Spleen (tissue), 3 donors: ENCODE measurements at regions not wholly inside any gene's neighbourhood (a gene's known extent, or its start where the extent isn't known, plus 50 kb on each side); places are given as distances from the start of the nearest gene placed in this dataset.

ENCODE experiments used
- POLR2A ChIP-seq, 3 donors: fragments of 450-650 bp; IDR thresholded peaks; one replicate each; pipeline ENCODE4 v1.5.1; 2017; ENCODE audit warnings: antibody characterized with exemption in 3 of 3, mild to moderate bottlenecking in 1 of 3
- POLR2AphosphoS5 ChIP-seq, 3 donors: sonication (generic); formaldehyde crosslinking; IDR thresholded peaks; one replicate each; pipeline ENCODE4 v1.5.1; 2017; ENCODE audit warnings: antibody characterized with exemption in 3 of 3

GRCh38 chr13:22298530-22298929 is 627.7 kb downstream of the FGF9 start:
- no peak for TF ChIP-seq POLR2AphosphoS5 (IDR thresholded peaks at IDR 0.05)
- no peak for TF ChIP-seq POLR2A (IDR thresholded peaks at IDR 0.05)
